Left hindlimb (tissue), 1 donor: ENCODE measurements at regions not wholly inside any gene's neighbourhood (a gene's known extent, or its start where the extent isn't known, plus 50 kb on each side); places are given as distances from the start of the nearest gene placed in this dataset.
"Not testable (repeated sequence)": the region's sequence is repeated elsewhere in the genome, so short reads cannot be mapped to it uniquely, and the experiment has no call there.

Source experiments
- DNase-seq: peaks from one replicate; pipeline ENCODE4 v3.0.0-alpha.2; 2018

DNA sequence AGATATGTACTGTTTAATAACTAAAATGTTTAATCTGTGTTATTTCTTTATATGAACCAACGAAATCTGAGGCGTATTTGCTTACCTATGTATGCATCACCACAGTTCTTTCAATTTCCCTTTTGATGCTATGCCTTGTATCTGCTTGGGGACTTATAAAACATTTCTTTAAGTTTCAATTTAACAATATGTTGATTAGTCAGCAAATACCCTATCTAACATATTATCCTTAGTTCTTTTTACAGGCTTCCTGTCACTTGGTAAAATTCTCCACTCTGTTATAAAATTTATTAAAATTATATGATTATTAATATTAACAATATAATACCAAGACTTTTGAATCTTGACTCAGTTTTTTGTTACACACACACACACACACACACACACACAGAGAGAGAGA is 174.3 kb downstream of the CPS1 start:
- no peak for DNase-seq

DNA sequence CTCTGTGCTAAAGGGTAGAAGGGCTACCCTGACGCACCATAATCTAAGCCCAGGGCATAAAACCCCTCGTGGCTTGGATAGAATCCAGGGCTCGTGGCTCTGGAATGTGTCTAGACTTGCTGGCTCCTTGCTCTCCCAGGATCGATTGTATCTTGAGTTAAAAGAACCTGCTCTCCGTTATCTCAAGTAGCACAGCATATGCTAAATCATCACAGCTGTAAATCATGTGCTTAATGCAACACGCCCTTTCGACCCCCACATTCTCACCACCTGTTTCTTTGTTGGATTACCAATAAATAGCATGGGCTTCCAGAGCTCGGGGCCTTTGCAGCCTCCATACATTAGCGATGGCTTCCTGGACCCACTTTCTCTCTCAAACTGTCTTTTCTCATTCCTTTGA is 190.4 kb downstream of the CPS1 start:
- DNase-seq: not testable (repeated sequence)

DNA sequence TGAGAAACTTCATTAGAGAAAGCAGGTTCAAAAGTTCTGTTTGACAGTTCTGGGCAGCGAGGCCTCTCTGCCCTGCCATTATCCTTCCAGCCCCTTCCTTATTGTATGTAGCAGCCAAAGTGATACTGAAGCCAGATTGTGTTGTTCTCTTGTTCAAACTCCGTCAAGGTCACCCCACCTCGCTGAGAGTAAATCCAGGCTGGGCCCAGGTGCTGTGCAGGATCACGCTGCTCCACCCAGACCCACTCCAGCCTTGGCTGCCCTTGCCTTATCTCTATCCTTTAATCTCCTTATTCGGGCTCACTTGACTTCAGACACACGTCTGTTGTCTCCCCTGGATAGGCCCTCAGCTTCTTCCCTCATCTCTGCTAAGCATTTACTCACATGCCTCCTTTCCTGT is 196.1 kb downstream of the CPS1 start:
- no peak for DNase-seq

DNA sequence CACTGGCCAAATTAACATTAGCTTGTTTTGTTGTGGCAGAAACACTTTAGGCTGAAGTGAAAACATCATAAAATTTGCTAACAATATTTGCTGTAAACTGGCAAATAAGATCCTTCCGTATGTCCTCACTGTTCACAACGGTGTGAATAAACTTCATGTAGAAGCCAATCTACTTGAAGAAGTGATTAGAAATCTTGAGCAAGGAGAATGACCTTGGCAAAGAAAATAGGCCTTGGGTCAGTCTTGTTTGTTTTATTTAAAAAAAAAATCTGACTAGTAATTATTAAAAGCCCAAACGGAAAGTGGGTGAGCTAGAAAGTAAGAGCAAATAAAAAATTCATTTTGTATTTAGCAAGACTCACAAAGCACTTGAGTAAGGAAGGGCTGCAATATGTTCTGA is 197.0 kb downstream of the CPS1 start:
- no peak for DNase-seq

DNA sequence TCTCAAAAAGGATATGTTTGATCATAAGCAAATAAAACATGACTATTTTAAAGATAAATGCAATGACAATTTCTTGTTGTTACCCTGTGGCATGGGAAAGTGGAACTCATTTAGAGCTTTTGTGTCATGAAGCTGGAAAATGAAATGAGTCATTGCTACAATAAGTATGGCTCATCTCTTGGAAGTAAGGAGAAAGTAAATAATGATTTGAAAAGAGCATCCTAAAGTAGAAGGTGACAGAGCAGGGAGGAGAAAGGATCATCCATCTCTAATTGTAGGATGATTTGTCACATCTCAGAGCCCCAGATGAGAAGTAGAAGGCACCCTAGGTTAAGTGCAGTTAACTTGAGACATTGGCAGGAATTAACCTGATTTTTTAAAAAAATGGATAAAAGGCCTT is 200.5 kb downstream of the CPS1 start:
- no peak for DNase-seq

DNA sequence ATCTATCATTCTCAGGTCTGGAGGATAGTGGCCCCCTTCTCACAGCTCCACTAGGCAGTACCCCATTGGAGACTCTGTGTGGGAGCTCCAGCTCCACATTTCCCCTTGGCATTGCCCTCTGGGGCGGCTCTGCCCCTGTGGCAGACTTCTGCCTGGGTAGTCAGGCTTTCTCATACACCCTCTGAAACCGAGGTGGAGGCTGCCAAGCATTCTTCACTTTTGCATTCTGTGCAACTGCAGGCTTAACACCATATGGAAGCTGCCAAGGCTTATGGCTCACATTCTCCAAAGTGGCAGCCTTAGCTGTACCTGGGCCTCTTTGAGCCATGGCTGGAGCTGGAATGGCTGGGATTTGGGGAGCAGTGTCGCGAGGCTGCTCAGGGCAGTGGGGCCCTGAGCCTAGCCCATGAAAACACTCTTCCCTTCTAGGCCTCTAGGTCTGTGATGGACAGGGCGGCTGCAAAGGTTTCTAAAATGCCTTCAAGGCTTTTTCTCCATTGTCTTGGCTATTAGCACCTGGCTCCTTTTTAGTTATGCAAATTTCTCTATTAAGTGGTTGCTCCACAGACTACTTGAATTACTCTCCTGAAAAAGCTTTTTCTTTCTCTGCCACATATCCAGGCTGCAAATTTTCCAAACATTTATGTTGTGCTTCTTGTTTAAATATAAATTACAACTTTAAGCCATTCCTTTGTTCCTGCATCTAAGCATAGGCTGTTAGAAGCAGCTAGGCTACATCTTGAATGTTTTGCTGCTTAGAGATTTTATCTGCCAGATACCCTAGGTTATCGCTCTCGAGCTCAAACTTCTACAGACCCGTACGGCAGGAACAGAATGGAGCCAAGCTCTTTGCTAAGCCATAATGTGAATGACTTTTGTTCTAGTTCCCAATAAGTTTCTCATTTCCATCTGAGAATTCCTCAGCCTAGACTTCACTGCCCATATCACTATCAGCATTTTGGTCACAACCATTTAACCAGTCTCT is 206.5 kb downstream of the CPS1 start:
- no peak for DNase-seq

DNA sequence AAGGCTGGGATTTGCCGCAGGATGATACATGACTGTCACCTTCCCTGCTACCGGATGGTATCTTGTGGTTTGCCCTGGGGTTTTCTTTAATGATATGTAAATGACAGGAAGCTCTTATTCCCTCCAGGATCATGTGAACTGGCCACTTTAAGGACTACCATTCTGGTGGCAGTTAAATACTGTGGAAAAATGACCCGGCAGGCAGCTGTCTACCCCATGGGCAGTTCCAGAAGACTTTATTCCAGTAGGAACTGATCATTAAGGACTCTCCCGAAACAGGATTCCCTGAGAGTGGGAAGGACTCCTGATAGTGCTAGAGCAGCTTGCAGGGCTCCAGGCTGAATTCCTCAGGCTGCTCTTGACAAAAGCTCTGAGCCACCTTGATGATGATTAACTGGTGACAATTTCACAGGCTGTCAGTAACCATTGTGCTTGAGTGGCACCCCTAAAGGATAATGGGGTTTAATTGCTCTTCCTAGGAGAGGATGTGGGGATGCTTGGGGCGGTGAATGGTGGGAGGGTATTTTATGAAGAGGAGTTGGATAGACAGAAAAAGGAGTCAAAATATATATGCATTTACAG is 212.0 kb downstream of the CPS1 start:
- no peak for DNase-seq

DNA sequence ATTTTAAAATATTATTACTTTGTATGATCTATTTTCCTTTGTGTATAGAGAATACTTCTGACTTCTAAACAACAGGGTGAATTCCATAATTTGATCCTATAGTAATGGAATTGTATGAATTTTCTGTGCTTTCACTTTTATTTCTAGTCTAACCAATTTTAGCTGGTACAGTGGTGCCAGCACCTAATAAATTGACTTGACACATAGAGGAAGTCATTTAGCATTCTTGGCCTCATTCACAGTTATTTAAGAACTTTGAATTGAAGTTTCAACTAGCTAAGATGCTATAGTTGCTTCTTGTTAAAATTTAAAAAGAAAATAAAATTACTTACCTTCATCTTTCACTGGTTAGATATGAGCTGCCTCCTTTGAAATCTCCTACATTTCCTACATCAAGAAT is 220.4 kb downstream of the CPS1 start:
- no peak for DNase-seq

DNA sequence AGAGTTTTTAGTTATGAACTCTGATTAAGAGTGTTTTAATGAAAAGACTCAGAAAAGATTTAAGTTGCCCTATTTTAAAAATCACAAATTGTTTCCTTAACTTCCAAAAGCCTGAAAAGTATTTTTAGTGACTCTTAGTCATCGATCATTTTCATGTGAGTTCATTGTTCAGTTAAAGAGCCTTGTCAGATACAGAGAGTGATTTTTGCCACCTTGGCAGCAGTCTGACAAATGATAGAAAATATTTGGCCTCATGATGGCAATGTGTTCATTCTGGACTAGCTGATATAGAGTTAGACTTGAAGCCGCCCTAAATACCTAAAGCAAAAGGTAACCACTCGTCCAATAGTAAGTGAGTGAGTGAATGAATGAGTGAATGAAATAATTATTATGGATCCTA is 225.8 kb downstream of the CPS1 start:
- no peak for DNase-seq

DNA sequence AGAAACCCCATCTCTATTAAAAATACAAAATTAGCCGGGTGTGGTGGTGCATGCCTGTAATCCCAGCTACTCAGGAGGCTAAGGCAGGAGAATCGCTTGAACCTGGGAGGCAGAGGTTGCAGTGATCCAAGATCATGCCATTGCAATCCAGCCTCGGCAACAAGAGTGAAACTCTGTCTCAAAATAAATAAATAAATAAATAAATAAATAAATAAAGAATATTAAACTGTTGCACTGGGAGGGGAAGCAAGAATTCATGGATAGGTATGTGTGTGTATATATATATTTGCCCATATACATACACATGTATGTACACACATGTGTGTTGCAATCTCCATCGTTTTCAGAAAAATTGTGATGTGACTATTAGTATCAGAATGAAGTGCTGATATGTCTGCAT is 231.4 kb downstream of the CPS1 start:
- not testable (repeated sequence) for DNase-seq

DNA sequence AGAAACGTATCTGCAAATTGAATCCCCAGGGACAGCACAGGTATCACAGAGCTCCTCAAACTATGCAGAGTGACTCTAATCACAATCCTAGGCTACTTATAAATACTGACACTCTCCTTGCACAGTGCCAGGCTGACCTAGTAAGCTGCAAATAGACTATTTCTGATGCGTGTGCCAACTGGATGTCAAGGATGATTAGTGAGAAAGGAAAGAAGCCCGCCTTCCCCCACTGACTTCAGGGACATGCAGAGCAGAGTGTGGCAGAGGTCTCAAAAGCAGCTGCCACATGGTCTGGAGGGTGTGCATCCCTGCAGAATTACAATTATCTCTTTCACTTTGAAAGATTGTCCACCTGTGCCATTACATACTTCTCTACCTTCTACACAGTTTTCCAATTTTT is 235.6 kb downstream of the CPS1 start:
- DNase-seq: no peak

DNA sequence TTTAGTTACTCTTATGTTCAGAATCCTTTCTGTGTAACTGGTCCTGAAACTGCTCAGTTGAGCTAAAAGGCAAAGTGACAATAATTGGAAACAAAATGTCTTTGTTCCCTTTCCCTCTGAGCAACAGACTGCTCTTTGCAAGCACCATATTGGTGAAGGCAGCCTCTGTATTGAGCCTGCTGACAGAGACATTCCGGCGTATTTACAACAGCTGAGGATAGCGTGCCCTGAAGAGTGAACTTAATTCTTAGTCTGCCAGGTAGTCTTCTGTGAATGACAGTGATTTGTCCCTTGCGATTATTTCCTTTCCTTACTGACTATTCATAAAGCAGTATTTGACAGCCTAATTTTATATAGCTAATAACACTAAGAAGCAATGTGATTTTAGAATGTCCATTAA is 239.1 kb downstream of the CPS1 start:
- no peak for DNase-seq

DNA sequence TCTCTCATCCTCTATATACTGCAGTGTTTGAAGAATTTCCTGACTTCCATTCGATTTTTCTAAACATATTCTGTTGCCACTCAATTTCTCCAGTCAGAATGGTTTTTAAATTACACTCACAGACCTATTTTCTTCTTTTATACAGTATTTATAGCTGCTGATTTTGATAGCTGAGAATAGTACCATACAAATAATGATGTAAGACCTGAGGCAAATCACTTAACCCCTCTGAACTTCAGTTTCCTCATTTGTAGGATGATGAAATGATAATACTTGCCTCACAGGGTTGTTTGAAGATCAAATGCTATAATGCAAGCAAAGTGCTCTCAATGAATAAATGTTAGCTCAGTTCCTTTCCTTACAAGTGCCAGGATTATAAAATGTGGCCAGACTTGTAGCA is 241.8 kb downstream of the CPS1 start:
- no peak for DNase-seq

DNA sequence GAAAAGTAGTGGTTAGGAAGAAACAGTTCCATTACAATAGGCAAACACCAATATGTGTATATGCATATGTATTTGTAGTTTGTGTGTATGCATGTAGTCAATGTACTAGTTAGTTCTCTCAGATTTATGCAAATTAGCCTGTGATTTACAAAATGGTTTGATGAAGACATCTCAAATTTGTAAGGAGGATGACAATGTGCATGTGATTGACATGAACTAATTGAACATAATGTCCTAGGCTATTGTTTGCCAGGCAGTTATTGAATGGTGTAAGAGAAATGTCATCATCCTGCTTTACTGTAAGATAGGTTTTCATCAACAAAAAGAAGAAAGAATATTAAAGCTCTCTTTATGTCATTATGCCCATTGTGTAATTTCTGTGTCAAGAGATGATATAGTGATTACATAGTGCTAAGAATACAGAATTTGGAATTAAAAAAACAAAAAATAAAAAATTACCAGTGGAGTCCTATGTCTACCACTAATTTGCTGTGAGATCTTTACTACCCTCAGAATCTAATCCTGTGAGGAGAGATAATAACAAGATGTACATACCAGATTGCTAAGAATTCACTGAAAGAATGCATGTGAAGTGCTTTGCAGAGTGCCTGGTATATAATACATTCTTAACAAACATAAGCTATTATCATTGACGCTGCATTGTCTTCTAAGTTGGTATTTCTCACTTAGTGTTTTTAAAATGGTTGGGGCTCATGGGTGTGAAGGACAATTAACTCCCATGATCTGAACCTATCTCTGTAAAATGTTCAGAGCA is 258.0 kb downstream of the CPS1 start:
- DNase-seq: no peak

DNA sequence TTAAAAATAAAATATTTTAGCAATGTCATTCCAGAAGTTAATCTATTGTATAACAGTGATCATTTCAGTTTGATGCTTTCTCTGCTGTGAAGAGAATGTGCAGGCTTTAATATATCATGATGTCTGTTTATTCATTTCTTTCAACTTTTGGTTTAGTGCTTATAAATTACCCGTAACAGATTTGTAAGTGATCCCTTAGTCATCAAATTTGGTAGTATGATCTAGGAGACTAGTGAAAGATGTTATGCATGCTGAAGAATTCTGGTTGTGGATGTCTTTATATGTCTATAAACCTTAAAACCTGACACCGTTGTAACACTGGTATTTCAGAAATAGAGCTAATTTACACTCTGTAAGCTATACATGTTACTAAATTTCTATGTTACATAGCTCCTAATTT is 260.4 kb downstream of the CPS1 start:
- no peak for DNase-seq

DNA sequence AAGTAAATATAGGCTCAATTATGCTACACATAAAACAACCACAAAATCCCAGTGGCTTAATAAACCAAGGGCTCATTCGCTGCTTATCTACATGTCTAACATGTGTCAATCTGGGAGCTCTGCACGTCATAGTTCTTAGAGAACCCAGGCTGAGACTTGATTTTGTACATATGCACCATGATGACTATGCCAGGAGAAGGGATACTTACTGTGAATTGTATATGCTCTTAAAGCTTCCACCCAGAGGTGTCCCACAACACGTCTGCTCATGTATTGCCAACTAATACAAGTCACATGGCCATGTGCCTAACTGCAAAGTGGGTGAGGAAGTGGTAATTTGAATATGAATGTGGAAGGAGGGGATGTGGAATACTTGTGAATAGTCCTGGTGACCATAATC is 262.1 kb downstream of the CPS1 start:
- DNase-seq: no peak

DNA sequence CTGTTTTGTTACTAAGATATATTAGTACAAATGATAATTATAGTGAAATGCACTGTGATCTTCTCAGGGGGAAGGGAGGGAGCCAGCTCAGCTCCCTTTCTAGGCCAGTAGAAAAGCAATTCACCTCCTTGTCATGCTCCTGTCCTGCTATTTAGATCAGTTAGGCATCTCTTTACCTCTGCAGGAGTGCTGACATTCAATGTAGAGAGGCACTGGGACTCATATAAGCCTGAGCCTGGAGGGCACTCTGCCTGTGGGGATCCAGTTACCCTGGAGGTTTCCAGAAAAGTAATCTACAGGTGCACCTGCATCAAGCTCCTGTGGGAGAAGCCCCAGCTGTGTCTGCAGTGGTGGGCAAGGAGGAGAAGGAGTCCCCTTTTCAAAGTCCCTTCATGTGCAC is 277.0 kb downstream of the CPS1 start:
- no peak for DNase-seq

DNA sequence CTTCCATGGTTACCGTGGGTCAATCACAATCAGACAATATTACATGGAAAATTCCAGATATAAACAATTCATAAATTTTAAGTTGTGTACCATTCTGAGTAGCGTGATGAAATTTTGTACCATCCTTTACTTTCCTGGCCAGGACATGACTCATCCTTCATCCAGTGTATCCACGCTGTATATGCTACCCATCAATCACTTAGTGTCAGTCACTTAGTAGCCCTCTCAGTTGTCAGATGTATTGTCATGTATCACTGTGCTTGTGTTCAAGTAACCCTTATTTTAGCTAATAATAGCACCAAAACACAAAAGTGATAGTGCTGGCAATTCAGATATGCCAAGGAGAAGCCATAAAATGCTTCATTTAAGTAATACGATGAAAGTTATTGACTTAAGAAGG is 282.6 kb downstream of the CPS1 start:
- DNase-seq: no peak

DNA sequence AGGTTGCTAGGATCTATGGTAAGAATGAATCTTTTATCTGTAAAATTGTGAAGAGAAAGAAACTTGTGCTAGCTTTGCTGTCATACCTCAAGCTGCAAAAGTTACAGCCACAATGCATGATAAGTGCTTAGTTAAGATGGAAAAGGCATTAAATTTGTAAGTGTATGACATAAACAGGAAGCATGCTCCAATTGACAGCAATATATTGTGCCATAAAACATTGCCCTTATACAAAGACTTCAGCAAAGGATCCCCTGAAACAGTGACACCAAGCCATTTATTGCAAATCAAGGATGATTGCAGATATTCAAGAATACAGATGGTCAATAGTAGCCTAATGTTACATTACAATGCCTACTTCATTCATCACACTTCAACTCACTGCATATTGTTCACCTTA is 283.1 kb downstream of the CPS1 start:
- DNase-seq: no peak

DNA sequence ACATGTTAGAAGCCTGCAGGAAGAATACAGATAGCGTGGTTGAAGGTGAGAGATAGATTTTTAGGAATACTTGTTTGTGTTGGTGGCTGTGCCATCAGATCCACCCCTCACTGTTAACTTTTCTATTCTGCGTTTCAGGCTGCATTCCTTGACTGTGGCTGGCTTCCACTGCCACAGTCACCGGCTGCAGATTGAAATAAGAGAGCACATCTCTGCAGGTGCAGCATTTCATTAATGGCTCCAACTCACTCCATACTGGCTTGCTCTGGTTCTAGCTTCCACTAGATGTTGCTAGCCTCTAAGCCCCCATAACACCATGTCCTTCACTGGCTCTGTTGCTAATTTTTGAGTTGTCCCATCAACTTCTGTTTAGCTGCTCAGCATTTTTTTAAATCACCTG is 286.5 kb downstream of the CPS1 start:
- no peak for DNase-seq

DNA sequence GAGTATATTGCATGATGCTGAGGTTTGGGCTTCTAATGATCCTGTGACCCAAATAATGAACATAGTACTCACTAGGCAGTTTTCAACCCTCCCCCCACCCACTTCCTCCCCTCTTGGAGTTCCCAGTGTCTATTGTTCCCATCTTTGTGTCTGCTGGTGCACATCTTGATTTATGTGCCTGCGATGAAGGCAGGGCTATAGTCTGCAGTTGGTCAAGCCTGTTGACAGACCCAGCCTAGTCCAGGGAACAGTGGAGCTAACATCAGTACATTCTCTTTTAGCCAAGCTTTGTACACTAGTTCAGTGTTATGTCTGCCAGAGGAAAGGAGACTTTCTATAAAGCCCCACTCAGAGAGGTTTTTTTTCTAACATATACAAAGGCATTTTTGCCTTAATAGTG is 287.6 kb downstream of the CPS1 start:
- no peak for DNase-seq

DNA sequence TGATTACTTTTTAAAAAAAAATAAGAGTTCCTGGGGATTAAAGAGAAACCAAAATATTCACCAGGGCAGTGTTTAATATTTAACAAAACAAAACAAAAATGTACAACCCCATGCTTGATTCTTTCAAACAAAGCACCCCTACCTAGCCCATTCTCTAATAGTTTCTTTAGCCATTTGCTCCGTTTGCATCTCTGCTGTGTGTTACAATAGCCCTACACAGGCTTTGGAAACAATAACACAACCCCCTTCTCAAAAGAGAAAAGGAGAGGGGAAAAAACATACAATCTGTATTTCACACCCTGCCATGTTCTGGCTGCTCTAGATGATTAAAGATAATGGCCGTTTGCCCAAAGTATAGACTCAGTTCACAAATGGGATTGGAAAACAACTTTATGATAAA is 302.9 kb downstream of the CPS1 start:
- no peak for DNase-seq

DNA sequence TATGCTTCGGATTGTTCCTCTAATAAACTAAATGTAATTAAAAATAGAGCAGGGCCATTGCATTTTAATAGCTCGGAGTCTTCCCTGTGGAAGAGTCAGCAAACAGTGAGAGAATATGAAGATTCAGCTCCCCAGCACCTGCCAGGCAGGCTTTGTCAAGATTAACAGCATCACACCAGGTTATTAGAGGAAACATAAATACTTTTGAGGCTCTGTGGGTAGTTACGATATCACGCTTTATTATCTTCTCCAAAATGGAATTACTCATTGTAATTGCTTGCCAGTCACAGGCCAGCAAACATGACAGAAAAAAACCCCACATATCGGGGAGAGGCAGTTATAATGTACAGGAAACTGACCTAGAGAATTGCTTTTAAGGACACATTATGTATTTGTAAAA is 303.9 kb downstream of the CPS1 start:
- no peak for DNase-seq
